ENCODE measurements at regions not wholly inside any gene's neighbourhood (a gene's known extent, or its start where the extent isn't known, plus 50 kb on each side); places are given as distances from the start of the nearest gene placed in this dataset.

- DNase-seq (ENCODE audit: low read depth): no peak
- H3K4me3 ChIP-seq (ENCODE audit: low read depth, low read length): no peak overlapping the region
- TF ChIP-seq CTCF (IDR thresholded peaks at IDR 0.05; ENCODE audit: low read depth, low read length) (no peak), MYC (IDR thresholded peaks at IDR 0.05; ENCODE audit: low read depth, low read length) (no peak), POLR2A (IDR thresholded peaks at IDR 0.05; ENCODE audit: extremely low read depth, insufficient read length) (no peak)
- TF ChIP-seq, protein P1, sequence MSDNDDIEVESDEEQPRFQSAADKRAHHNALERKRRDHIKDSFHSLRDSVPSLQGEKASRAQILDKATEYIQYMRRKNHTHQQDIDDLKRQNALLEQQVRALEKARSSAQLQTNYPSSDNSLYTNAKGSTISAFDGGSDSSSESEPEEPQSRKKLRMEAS (IDR thresholded peaks at IDR 0.05; ENCODE audit: low read depth, low read length): no peak
These were observed 230.2 kb upstream of the TBX3 start for GRCh38 chr12:114913871-114914801.

- TF ChIP-seq MYC (IDR thresholded peaks at IDR 0.05; ENCODE audit: low read depth, low read length) (no peak), POLR2A (IDR thresholded peaks at IDR 0.05; ENCODE audit: extremely low read depth, insufficient read length) (no peak), CTCF (IDR thresholded peaks at IDR 0.05; ENCODE audit: low read depth, low read length) (no peak)
- TF ChIP-seq, protein P1 (IDR thresholded peaks at IDR 0.05; ENCODE audit: low read depth, low read length): no peak
- no peak for DNase-seq (ENCODE audit: low read depth)
- no peak overlapping the region for H3K4me3 ChIP-seq (ENCODE audit: low read depth, low read length)
These were observed 228.8 kb upstream of the TBX3 start for GRCh38 chr12:114912811-114913210.

- TF ChIP-seq CTCF (IDR thresholded peaks at IDR 0.05; ENCODE audit: low read depth, low read length) (no peak), MYC (IDR thresholded peaks at IDR 0.05; ENCODE audit: low read depth, low read length) (no peak), POLR2A (IDR thresholded peaks at IDR 0.05; ENCODE audit: extremely low read depth, insufficient read length) (no peak)
- TF ChIP-seq, protein P1 (IDR thresholded peaks at IDR 0.05; ENCODE audit: low read depth, low read length): no peak
These were observed 227.2 kb upstream of the TBX3 start for GRCh38 chr12:114911196-114911595.

DNA sequence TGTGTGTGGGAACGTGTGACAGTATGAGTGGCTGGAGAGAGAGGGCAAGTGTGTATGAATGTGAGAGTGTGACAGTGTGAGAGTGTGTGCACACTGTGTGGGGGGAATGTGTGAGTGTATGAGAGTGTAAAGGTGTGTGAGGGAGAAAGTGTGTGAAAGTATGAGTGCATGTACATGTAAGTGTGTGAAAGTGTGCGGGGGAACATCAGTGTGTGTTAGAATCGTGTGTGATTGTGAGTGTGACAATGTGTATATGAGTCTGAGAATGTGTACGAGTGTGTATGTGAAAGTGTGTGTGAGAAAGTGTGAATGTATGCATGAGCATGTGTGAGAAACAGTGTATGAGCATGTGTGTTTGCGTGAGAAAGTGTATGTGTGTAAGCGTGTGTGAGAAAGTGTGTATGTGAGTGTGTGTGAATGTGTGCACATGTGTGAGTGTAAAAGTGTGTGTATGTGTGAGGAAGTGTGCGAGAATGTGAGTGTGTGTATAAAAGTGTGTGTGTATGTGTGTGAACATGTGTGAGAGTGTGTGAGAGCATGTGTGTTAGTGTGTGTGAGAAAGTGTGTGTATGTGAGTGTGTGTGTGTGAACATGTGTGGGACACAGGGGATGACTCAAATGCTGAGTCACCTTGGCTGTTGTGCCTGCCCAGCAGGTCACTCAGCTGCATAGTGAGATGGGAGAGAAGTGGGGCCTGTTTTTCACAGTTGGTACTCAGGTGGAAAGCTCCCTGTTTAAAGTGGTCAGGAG lies 220.5 kb upstream of the TBX3 start:
- no peak for DNase-seq (ENCODE audit: low read depth)
- H3K4me3 ChIP-seq (ENCODE audit: low read depth, low read length): no peak overlapping the region
- TF ChIP-seq CTCF (IDR thresholded peaks at IDR 0.05; ENCODE audit: low read depth, low read length): no peak
- TF ChIP-seq, protein P1 (IDR thresholded peaks at IDR 0.05; ENCODE audit: low read depth, low read length): no peak; the same call in 1 of the 2 replicates
- no peak for TF ChIP-seq POLR2A (IDR thresholded peaks at IDR 0.05; ENCODE audit: extremely low read depth, insufficient read length)
- TF ChIP-seq MYC (IDR thresholded peaks at IDR 0.05; ENCODE audit: low read depth, low read length): no peak

More at GRCh38 chr12:114911196-114911595, 227.2 kb upstream of the TBX3 start:
- no peak for DNase-seq (ENCODE audit: low read depth)
- no peak overlapping the region for H3K4me3 ChIP-seq (ENCODE audit: low read depth, low read length)

GRCh38 chr12:114903083-114903691 lies 219.2 kb upstream of the TBX3 start:
- no peak for DNase-seq (ENCODE audit: low read depth)
- H3K4me3 ChIP-seq (ENCODE audit: low read depth, low read length): no peak overlapping the region
- no peak for TF ChIP-seq CTCF (IDR thresholded peaks at IDR 0.05; ENCODE audit: low read depth, low read length)
- TF ChIP-seq, protein P1 (IDR thresholded peaks at IDR 0.05; ENCODE audit: low read depth, low read length): no peak
- TF ChIP-seq POLR2A (IDR thresholded peaks at IDR 0.05; ENCODE audit: extremely low read depth, insufficient read length): no peak
- TF ChIP-seq MYC (IDR thresholded peaks at IDR 0.05; ENCODE audit: low read depth, low read length): no peak
